HFF-Myc (cell line): ENCODE measurements at regions not wholly inside any gene's neighbourhood (a gene's known extent, or its start where the extent isn't known, plus 50 kb on each side); places are given as distances from the start of the nearest gene placed in this dataset.

Source experiments
- DNase-seq: peaks from one replicate; pipeline ENCODE4 v3.0.0-alpha.2; 2011; ENCODE audit warnings: low read depth; ENCODE audit errors: extremely low read depth
- H3K4me3 ChIP-seq: replicated peaks from 2 replicates; pipeline ENCODE4 v1.5.1; 2011; ENCODE audit warnings: low read depth, mild to moderate bottlenecking, control low read depth, low read length
- TF ChIP-seq, protein P1 (sequence below): IDR thresholded peaks from 2 replicates; pipeline ENCODE4 v1.5.1; 2012; ENCODE audit warnings: mild to moderate bottlenecking, low read depth, low read length, control low read depth; ENCODE audit errors: missing control alignments

DNA sequence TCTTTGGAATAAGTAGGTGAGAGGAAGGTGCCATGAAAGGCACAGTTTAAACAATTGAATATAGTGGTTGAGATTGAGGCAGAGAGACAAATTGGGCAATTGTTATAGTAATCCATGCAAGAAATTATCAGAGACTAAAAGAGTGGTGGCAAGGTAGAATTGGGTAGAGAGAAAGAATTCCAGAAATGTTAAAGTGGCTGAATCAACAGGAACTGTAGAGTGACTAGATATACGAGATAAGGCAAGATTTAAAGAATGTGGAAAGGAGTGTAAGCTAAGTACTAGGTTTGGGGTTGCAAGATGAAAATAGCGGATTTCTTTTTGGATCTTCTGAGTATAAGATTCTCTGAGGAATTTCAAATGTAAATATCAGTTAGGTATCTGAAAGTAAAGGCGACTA is 285.2 kb downstream of the DMRTA1 start:
- DNase-seq: no peak
- TF ChIP-seq, protein P1, sequence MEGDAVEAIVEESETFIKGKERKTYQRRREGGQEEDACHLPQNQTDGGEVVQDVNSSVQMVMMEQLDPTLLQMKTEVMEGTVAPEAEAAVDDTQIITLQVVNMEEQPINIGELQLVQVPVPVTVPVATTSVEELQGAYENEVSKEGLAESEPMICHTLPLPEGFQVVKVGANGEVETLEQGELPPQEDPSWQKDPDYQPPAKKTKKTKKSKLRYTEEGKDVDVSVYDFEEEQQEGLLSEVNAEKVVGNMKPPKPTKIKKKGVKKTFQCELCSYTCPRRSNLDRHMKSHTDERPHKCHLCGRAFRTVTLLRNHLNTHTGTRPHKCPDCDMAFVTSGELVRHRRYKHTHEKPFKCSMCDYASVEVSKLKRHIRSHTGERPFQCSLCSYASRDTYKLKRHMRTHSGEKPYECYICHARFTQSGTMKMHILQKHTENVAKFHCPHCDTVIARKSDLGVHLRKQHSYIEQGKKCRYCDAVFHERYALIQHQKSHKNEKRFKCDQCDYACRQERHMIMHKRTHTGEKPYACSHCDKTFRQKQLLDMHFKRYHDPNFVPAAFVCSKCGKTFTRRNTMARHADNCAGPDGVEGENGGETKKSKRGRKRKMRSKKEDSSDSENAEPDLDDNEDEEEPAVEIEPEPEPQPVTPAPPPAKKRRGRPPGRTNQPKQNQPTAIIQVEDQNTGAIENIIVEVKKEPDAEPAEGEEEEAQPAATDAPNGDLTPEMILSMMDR: no peak
- H3K4me3 ChIP-seq: no peak overlapping the region

DNA sequence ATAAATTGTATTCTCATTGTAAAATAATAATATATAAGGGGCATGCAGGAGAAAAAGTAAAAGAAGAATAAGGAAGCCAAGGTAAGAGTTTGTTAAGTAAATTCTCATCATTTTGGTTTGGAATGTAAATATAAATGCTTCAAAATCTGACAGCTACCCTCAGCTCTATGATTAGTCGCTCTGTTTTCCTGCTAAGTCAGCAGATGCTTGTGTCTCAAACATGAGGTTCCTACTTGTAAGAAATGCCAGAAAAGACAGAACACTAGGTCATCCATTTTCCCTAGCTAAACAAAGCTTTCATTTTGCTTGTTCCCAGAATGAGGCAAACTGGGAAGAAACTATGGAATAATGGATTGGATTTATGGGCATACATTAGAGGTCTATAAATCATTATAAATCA is 293.1 kb downstream of the DMRTA1 start:
- TF ChIP-seq, protein P1: no peak
- DNase-seq: no peak
- no peak overlapping the region for H3K4me3 ChIP-seq

DNA sequence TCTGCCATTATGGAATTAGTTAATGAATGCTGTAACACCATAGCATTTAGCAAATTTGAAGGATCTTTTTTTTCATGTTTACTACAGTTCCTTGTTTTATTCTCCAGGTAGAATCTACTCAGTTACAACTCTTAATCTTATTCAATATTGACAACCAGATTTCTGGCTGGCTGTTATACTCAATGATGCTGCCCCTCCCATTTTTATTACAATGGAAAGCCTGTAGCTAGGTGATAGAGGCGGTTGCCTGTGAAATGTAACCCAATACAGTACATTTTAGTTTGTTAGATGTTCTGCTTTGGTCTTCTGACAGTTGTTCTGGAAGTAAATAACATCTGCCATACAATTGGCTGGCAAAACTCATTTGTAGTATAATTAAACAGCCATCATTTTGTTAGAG is 294.2 kb downstream of the DMRTA1 start:
- DNase-seq: no peak
- TF ChIP-seq, protein P1: no peak
- H3K4me3 ChIP-seq: no peak overlapping the region

DNA sequence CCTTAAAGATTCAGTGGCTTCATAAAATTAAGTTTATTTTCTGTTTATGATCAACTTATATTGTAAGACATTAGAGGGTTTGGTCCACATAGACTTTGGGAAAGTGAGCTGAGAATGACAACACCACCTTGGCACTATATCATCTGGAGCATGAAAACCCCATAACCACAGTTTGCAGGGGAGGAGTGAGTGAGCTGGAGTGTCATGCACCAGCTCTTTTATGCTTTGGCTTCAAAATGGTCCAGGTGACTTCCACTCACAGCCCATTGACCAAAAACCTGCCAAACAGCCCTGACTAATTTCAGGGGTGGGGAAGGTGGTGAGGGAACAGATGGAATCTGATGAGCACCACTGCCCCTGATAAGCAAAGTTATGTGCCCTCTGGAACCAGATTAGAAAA is 295.8 kb downstream of the DMRTA1 start:
- no peak overlapping the region for H3K4me3 ChIP-seq
- TF ChIP-seq, protein P1: no peak
- DNase-seq: no peak

DNA sequence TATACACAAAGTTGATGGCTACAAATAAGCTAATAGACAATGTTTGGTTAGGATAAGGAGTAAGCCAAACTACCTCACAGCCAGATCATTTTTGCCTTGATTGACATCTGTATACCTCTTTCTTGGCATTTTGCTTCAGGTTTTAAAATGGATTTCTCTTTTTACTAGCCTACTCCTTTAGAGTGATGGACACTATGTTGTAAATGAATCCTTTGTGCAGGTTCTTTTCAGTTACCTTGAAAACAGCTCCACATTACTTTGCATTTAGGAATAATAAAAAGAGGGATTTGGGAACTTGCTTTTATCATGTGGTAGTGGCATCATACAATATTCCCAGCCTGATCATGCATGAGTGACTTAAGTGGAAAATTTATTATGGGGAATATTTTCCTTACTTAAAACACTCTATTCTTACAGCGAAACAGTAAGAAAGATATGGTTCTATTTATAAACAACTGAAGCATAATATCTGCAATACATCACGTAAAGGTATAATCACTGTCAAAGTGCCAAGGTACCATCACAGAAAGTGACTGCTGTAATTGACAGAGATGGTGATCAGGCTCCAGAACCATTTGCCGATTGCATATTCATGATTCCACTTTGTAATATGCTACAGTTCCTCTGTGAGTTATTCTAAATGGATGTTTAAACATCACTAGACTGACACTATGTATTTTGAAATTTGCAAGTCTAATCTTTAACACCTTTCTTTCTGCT is 327.0 kb downstream of the DMRTA1 start:
- no peak overlapping the region for H3K4me3 ChIP-seq
- TF ChIP-seq, protein P1: no peak
- DNase-seq: no peak

DNA sequence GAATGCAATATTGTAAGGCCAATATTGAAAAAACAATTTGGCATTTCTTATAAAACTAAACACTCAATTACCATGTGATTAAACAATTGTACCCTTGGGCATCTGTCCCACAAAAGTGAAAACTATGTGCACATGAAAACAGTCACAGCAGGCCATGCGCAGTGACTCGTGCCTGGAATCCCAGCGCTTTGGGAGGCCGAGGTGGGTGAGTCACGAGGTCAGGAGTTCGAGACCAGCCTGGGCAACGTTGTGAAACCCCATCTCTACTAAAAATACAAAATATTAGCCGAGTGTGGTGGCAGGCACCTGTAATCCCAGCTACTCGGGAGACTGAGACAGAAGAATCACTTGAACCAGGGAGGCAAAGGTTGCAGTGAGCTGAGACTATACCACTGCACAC is 343.7 kb downstream of the DMRTA1 start:
- TF ChIP-seq, protein P1: no peak
- no peak overlapping the region for H3K4me3 ChIP-seq
- no peak for DNase-seq

DNA sequence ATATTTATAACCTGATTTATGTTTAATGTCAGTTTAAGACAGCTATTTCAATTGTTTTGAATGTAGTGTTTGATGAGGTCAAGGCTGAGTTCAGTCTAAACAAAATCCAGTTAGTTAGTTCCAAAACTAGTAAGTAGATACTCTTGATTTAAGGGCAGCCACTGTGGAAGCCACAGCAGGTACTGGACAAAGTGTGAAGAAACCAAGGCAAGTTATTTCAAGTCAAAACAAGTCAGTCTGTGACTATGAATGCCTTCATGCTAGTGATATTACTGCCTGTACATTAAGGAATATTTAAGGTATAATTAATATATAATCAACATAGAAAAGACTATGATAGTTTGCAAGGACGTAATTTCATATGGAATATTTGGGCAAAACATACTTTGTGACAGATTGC is 362.3 kb downstream of the DMRTA1 start:
- no peak for DNase-seq
- H3K4me3 ChIP-seq: no peak overlapping the region
- TF ChIP-seq, protein P1: no peak
